ENCODE measurements at regions not wholly inside any gene's neighbourhood (a gene's known extent, or its start where the extent isn't known, plus 50 kb on each side); places are given as distances from the start of the nearest gene placed in this dataset.
A peak's percentile ranks its signal among the peaks of the same experiment; 100 is the strongest.

- H4K20me1 ChIP-seq, result no peaks in the 10 kb centered on the region
- H3K4me1 ChIP-seq, result peaks cover 0 to 11% (median 6%) of the 10 kb centered on the region in 10 experiments; a peak in 10 of 20 replicates
- H3K9ac ChIP-seq, result no peak overlapping the region
- no peak for TF ChIP-seq Cebpa-rat (IDR thresholded peaks at IDR 0.05)
- no peaks in the 10 kb centered on the region for H3K27me3 ChIP-seq
- peaks cover 0 to 16% (median 0%) of the 10 kb centered on the region in 11 experiments; a peak in 6 of 22 replicates for H3K9me3 ChIP-seq (replicated peaks in 1 of 11)
- H3K4me2 ChIP-seq, result peak overlapping the region in 4 of 11 experiments; percentile 4 to 35 (median 23); a peak in 4 of 22 replicates
- H3K27ac ChIP-seq, result no peak overlapping the region
- no peak overlapping the region for H3K4me3 ChIP-seq
- H3K36me3 ChIP-seq, result no peaks in the 10 kb centered on the region
These were observed 1052.0 kb downstream of the DIAPH3 start for GRCh38 chr13:59111751-59112171.

GRCh38 chr13:59112221-59112718 is 1051.5 kb downstream of the DIAPH3 start:
- H4K20me1 ChIP-seq, result no peaks in the 10 kb centered on the region
- no peak overlapping the region for H3K4me3 ChIP-seq
- H3K27ac ChIP-seq, result no peak overlapping the region
- H3K4me2 ChIP-seq, result peak overlapping the region in 7 of 11 experiments; percentile 4 to 35 (median 24); a peak in 10 of 22 replicates
- no peaks in the 10 kb centered on the region for H3K27me3 ChIP-seq
- peaks cover 0 to 12% (median 0%) of the 10 kb centered on the region in 11 experiments; a peak in 5 of 22 replicates for H3K9me3 ChIP-seq (replicated peaks in 1 of 11)
- no peaks in the 10 kb centered on the region for H3K36me3 ChIP-seq
- TF ChIP-seq Cebpa-rat (IDR thresholded peaks at IDR 0.05), result peak in 1 of 11 experiments; percentile 54; a peak in 2 of 22 replicates
- H3K4me1 ChIP-seq, result peaks cover 0 to 11% (median 6%) of the 10 kb centered on the region in 10 experiments; a peak in 10 of 20 replicates
- no peak overlapping the region for H3K9ac ChIP-seq

GRCh38 chr13:59119475-59119874 is 1044.3 kb downstream of the DIAPH3 start:
- no peak overlapping the region for H3K9ac ChIP-seq
- H3K36me3 ChIP-seq, result no peaks in the 10 kb centered on the region
- H3K27me3 ChIP-seq, result no peaks in the 10 kb centered on the region
- no peak overlapping the region for H3K27ac ChIP-seq
- no peaks in the 10 kb centered on the region for H3K9me3 ChIP-seq (replicated peaks in 1 of 11)
- no peak overlapping the region for H3K4me2 ChIP-seq
- no peaks in the 10 kb centered on the region for H4K20me1 ChIP-seq
- no peak overlapping the region for H3K4me3 ChIP-seq
- TF ChIP-seq Cebpa-rat (IDR thresholded peaks at IDR 0.05), result no peak
- no peaks in the 10 kb centered on the region for H3K4me1 ChIP-seq

- no peak overlapping the region for H3K4me3 ChIP-seq
- H3K4me1 ChIP-seq, result no peaks in the 10 kb centered on the region
- no peak overlapping the region for H3K27ac ChIP-seq
- no peak for TF ChIP-seq Cebpa-rat (IDR thresholded peaks at IDR 0.05)
- no peak overlapping the region for H3K9ac ChIP-seq
- no peaks in the 10 kb centered on the region for H3K27me3 ChIP-seq
- H3K4me2 ChIP-seq, result no peak overlapping the region
- H3K36me3 ChIP-seq, result no peaks in the 10 kb centered on the region
- no peaks in the 10 kb centered on the region for H4K20me1 ChIP-seq
- no peaks in the 10 kb centered on the region for H3K9me3 ChIP-seq (replicated peaks in 1 of 11)
These were observed 1043.4 kb downstream of the DIAPH3 start for GRCh38 chr13:59120297-59120843.

GRCh38 chr13:59121507-59121906 is 1042.2 kb downstream of the DIAPH3 start:
- H4K20me1 ChIP-seq, result no peaks in the 10 kb centered on the region
- H3K9ac ChIP-seq, result no peak overlapping the region
- no peaks in the 10 kb centered on the region for H3K4me1 ChIP-seq
- no peak overlapping the region for H3K4me3 ChIP-seq
- H3K9me3 ChIP-seq (replicated peaks in 1 of 11), result no peaks in the 10 kb centered on the region
- H3K27me3 ChIP-seq, result no peaks in the 10 kb centered on the region
- H3K4me2 ChIP-seq, result no peak overlapping the region
- TF ChIP-seq Cebpa-rat (IDR thresholded peaks at IDR 0.05), result no peak
- H3K36me3 ChIP-seq, result no peaks in the 10 kb centered on the region
- no peak overlapping the region for H3K27ac ChIP-seq

GRCh38 chr13:59126474-59126873 is 1037.3 kb downstream of the DIAPH3 start:
- H3K9ac ChIP-seq, result no peak overlapping the region
- no peaks in the 10 kb centered on the region for H3K27me3 ChIP-seq
- H3K4me2 ChIP-seq, result no peak overlapping the region
- no peaks in the 10 kb centered on the region for H3K36me3 ChIP-seq
- no peak for TF ChIP-seq Cebpa-rat (IDR thresholded peaks at IDR 0.05)
- no peaks in the 10 kb centered on the region for H4K20me1 ChIP-seq
- H3K27ac ChIP-seq, result no peak overlapping the region
- H3K4me3 ChIP-seq, result no peak overlapping the region
- no peaks in the 10 kb centered on the region for H3K9me3 ChIP-seq (replicated peaks in 1 of 11)
- no peaks in the 10 kb centered on the region; a peak in 1 of 20 replicates for H3K4me1 ChIP-seq

GRCh38 chr13:59133903-59134302 is 1029.8 kb downstream of the DIAPH3 start:
- no peak for TF ChIP-seq Cebpa-rat (IDR thresholded peaks at IDR 0.05)
- H3K4me2 ChIP-seq, result no peak overlapping the region
- H4K20me1 ChIP-seq, result no peaks in the 10 kb centered on the region
- H3K9ac ChIP-seq, result no peak overlapping the region
- peaks cover 0 to 20% (median 11%) of the 10 kb centered on the region in 11 experiments; a peak in 15 of 22 replicates for H3K9me3 ChIP-seq (replicated peaks in 1 of 11)
- no peaks in the 10 kb centered on the region for H3K36me3 ChIP-seq
- no peaks in the 10 kb centered on the region; a peak in 1 of 20 replicates for H3K4me1 ChIP-seq
- H3K4me3 ChIP-seq, result no peak overlapping the region
- H3K27me3 ChIP-seq, result no peaks in the 10 kb centered on the region
- H3K27ac ChIP-seq, result no peak overlapping the region

- Histone ChIP-seq H3K4me1 (no peaks in the 10 kb centered on the region), H3K36me3 (no peaks in the 10 kb centered on the region), H3K27ac (no peak overlapping the region), H3K9ac (no peak overlapping the region), H3K4me2 (no peak overlapping the region), H4K20me1 (no peaks in the 10 kb centered on the region), H3K27me3 (no peaks in the 10 kb centered on the region), H3K4me3 (no peak overlapping the region), H3K9me3 (replicated peaks in 1 of 11) (no peaks in the 10 kb centered on the region)
- TF ChIP-seq Cebpa-rat (IDR thresholded peaks at IDR 0.05), result no peak
These were observed 1019.0 kb downstream of the DIAPH3 start for GRCh38 chr13:59144700-59145099.

GRCh38 chr13:59145381-59145780 is 1018.3 kb downstream of the DIAPH3 start:
- Histone ChIP-seq H3K27me3 (no peaks in the 10 kb centered on the region), H3K36me3 (no peaks in the 10 kb centered on the region), H4K20me1 (no peaks in the 10 kb centered on the region), H3K9me3 (replicated peaks in 1 of 11) (no peaks in the 10 kb centered on the region), H3K27ac (no peak overlapping the region), H3K4me2 (no peak overlapping the region), H3K4me1 (no peaks in the 10 kb centered on the region), H3K9ac (no peak overlapping the region), H3K4me3 (no peak overlapping the region)
- no peak for TF ChIP-seq Cebpa-rat (IDR thresholded peaks at IDR 0.05)

GRCh38 chr13:59157181-59157580 is 1006.5 kb downstream of the DIAPH3 start:
- Histone ChIP-seq H3K4me2 (no peak overlapping the region), H3K27ac (no peak overlapping the region), H3K27me3 (no peaks in the 10 kb centered on the region), H3K4me3 (no peak overlapping the region), H3K36me3 (no peaks in the 10 kb centered on the region), H3K9me3 (replicated peaks in 1 of 11) (no peaks in the 10 kb centered on the region), H3K4me1 (no peaks in the 10 kb centered on the region), H3K9ac (no peak overlapping the region), H4K20me1 (no peaks in the 10 kb centered on the region)
- TF ChIP-seq Cebpa-rat (IDR thresholded peaks at IDR 0.05), result no peak

All from BLaER1 treated with 17β-estradiol and CSF1 and Interleukin-3, amounts not matched to agents 10 nM and 100 nM (cell line).